Vagina (tissue), 2 donors: ENCODE measurements at regions not wholly inside any gene's neighbourhood (a gene's known extent, or its start where the extent isn't known, plus 50 kb on each side); places are given as distances from the start of the nearest gene placed in this dataset.

Experiments
- DNase-seq, 2 donors: peaks; one replicate each; pipeline ENCODE4 v3.0.0-alpha.2; 2017; ENCODE audit errors: extremely low spot score in 2 of 2
- H3K27ac ChIP-seq: fragments of 200-600 bp; sonication (generic); one replicate; pipeline ENCODE4 v1.5.1; 2019
- H3K27me3 ChIP-seq: fragments of 200-600 bp; sonication (generic); one replicate; pipeline ENCODE4 v1.5.1; 2019
- H3K36me3 ChIP-seq, 2 donors: fragments of 200-600 bp; sonication (generic); one replicate each; pipeline ENCODE4 v1.5.1; 2017 to 2019
- H3K4me1 ChIP-seq: fragments of 200-600 bp; sonication (generic); one replicate; pipeline ENCODE4 v1.5.1; 2019
- H3K4me3 ChIP-seq, 2 donors: fragments of 200-600 bp; sonication (generic); 1 replicate in 1 of 2; 2 replicates in 1 of 2; pipeline ENCODE4 v1.5.1; 2016 to 2019
- H3K9me3 ChIP-seq: fragments of 200-600 bp; sonication (generic); one replicate; pipeline ENCODE4 v1.5.1; 2019
- CTCF ChIP-seq, 3 experiments: fragments of 450-650 bp in 2 of 3; fragments of 200-600 bp in 1 of 3; sonication (generic) in 1 of 3; IDR thresholded peaks; one replicate each; pipeline ENCODE4 v1.5.1; 2017 to 2019; ENCODE audit warnings: antibody characterized with exemption in 3 of 3, mild to moderate bottlenecking in 2 of 3, moderate library complexity in 2 of 3
- POLR2A ChIP-seq, 2 donors: fragments of 450-650 bp; IDR thresholded peaks; one replicate each; pipeline ENCODE4 v1.6.1; 2017; ENCODE audit warnings: antibody characterized with exemption in 2 of 2, mild to moderate bottlenecking in 2 of 2, moderate library complexity in 2 of 2
- POLR2AphosphoS5 ChIP-seq, 2 donors: sonication (generic); formaldehyde crosslinking; IDR thresholded peaks; one replicate each; pipeline ENCODE4 v1.9.0; 2017; ENCODE audit warnings: antibody characterized with exemption in 2 of 2, mild to moderate bottlenecking in 2 of 2, low read depth in 1 of 2; ENCODE audit not compliant: insufficient read depth in 1 of 2
- intact Hi-C: fragments of 100-400 bp; cut with DNase I; formaldehyde crosslinking; loops from one replicate; pipeline ENCODE4 v1.15.1; 2023

DNA sequence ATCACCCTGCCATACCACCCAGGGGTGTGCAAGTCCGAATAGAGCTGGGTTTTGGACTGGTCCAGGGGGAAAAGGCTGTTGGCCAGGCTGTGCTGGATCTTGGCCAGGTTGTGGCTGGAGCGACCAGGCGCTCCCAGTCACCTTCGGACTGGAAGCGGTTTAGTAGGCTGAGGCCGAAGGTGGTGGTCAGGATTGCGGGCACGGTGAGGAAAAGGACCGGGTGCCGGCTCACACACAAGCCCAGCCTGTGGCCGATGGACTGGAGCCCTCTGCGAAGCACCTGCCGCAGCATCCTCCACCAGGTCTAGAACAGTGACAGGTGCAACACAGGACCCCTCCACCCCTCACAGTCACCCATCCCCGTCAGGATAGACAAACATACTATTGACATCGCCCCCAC lies 590.6 kb upstream of the PTCHD4 start:
- Histone ChIP-seq H3K4me1 (no peaks in the 10 kb centered on the region), H3K27me3 (no peaks in the 10 kb centered on the region), H3K4me3 (no peak overlapping the region), H3K27ac (no peak overlapping the region), H3K36me3 (no peaks in the 10 kb centered on the region), H3K9me3 (no peaks in the 10 kb centered on the region)
- TF ChIP-seq CTCF (IDR thresholded peaks at IDR 0.05): no peak
- no peak for TF ChIP-seq POLR2AphosphoS5 (IDR thresholded peaks at IDR 0.05; ENCODE audit: insufficient read depth in 1 of 2, low read depth in 1 of 2)
- TF ChIP-seq POLR2A (IDR thresholded peaks at IDR 0.05): no peak
- DNase-seq: no peak
- intact Hi-C loops: no loop called here

- TF ChIP-seq POLR2AphosphoS5 (IDR thresholded peaks at IDR 0.05; ENCODE audit: insufficient read depth in 1 of 2, low read depth in 1 of 2) (no peak), POLR2A (IDR thresholded peaks at IDR 0.05) (no peak), CTCF (IDR thresholded peaks at IDR 0.05) (no peak)
- no peak overlapping the region for H3K27ac ChIP-seq
- no peak for DNase-seq
- H3K4me1 ChIP-seq: no peaks in the 10 kb centered on the region
- intact Hi-C loops: no loop called here
- H3K4me3 ChIP-seq: no peak overlapping the region
- no peaks in the 10 kb centered on the region for H3K27me3 ChIP-seq
- no peaks in the 10 kb centered on the region for H3K36me3 ChIP-seq
- H3K9me3 ChIP-seq: no peaks in the 10 kb centered on the region
These were observed 584.9 kb upstream of the PTCHD4 start for GRCh38 chr6:48695872-48696271.

DNA sequence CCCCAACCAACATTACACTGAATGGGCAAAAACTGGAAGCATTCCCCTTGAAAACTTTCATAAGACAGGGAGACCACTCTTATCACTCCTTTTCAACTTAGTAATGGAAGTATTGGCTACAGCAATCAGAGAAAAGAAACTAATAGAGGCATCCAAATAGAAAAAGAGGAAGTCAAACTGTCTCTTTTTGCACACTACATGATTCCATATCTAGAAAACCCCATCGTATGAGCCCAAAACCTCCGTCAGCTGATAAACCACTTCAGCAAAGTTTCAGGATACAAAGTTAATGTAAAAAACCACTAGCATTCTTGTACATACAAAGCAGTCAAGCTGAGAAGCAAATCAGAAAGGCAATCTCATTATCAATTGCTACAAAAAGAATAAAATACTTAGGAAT lies 580.4 kb upstream of the PTCHD4 start:
- intact Hi-C loops: no loop called here
- no peaks in the 10 kb centered on the region for H3K4me1 ChIP-seq
- DNase-seq: no peak
- H3K4me3 ChIP-seq: no peak overlapping the region
- H3K36me3 ChIP-seq: no peaks in the 10 kb centered on the region
- peaks cover 10% of the 10 kb centered on the region for H3K9me3 ChIP-seq
- TF ChIP-seq POLR2A (IDR thresholded peaks at IDR 0.05): no peak
- TF ChIP-seq CTCF (IDR thresholded peaks at IDR 0.05): no peak
- no peak overlapping the region for H3K27ac ChIP-seq
- H3K27me3 ChIP-seq: no peaks in the 10 kb centered on the region

- Histone ChIP-seq H3K27ac (no peak overlapping the region), H3K36me3 (no peaks in the 10 kb centered on the region), H3K9me3 (peaks cover 10% of the 10 kb centered on the region), H3K4me3 (no peak overlapping the region), H3K4me1 (no peaks in the 10 kb centered on the region), H3K27me3 (no peaks in the 10 kb centered on the region)
- DNase-seq: no peak
- intact Hi-C loops: no loop called here
- no peak for TF ChIP-seq POLR2A (IDR thresholded peaks at IDR 0.05)
- TF ChIP-seq CTCF (IDR thresholded peaks at IDR 0.05): no peak
- no peak for TF ChIP-seq POLR2AphosphoS5 (IDR thresholded peaks at IDR 0.05; ENCODE audit: insufficient read depth in 1 of 2, low read depth in 1 of 2)
These were observed 578.5 kb upstream of the PTCHD4 start for GRCh38 chr6:48689498-48689897.

DNA sequence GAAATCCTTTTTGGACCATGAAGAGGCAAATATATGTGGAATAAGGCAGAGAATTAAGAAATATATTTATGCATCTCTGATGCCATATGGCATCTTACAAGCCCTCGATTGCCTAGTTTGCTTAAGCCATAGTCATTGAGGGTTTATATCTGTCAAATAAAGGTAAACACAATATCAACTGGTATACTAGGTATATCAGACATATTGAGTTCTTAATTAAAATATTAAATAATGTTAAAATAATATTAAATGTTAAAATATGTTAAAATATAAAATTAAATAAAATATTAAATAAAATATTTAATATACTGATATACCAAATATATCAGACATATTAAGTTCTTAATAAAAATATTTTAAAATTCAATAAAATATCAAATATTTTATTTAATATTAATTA lies 567.4 kb upstream of the PTCHD4 start:
- DNase-seq: no peak
- TF ChIP-seq CTCF (IDR thresholded peaks at IDR 0.05): no peak
- TF ChIP-seq POLR2AphosphoS5 (IDR thresholded peaks at IDR 0.05; ENCODE audit: insufficient read depth in 1 of 2, low read depth in 1 of 2): no peak
- TF ChIP-seq POLR2A (IDR thresholded peaks at IDR 0.05): no peak
- H3K9me3 ChIP-seq: no peaks in the 10 kb centered on the region
- intact Hi-C loops: no loop called here
- no peak overlapping the region for H3K4me3 ChIP-seq
- H3K27me3 ChIP-seq: no peaks in the 10 kb centered on the region
- no peaks in the 10 kb centered on the region for H3K4me1 ChIP-seq
- H3K27ac ChIP-seq: no peak overlapping the region
- no peaks in the 10 kb centered on the region for H3K36me3 ChIP-seq
